ENCODE measurements at regions not wholly inside any gene's neighbourhood (a gene's known extent, or its start where the extent isn't known, plus 50 kb on each side); places are given as distances from the start of the nearest gene placed in this dataset.

DNA sequence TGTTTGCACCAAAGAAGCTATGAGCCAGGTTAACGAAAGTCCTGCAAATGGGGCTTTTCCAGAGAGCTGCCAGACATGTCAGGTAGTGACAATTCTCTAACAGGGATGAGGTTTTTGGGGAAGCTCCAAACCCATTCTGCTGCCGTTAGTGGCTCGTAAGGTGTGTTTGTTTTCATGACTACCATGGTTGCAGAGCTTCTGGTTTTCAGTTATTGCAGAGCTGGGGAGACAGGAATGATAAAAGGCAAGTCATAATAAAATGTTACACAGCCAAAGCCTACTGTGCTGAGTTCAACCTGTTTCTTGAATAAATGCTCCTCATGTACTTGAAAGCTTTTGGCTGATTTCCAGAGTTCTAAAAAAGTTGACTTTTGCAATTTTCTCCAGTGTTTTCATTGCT, 209.2 kb upstream of the STK17B start:
- TF ChIP-seq EZH2phosphoT487 (IDR thresholded peaks at IDR 0.05; ENCODE audit: insufficient read depth, low read depth) (no peak), EZH2 (IDR thresholded peaks at IDR 0.05; ENCODE audit: insufficient read depth, poor library complexity, severe bottlenecking) (no peak)

All from GM23248 (cell line).